GM12874 (cell line): ENCODE measurements at regions not wholly inside any gene's neighbourhood (a gene's known extent, or its start where the extent isn't known, plus 50 kb on each side); places are given as distances from the start of the nearest gene placed in this dataset.

Experiments used
- TF ChIP-seq, protein P1 (sequence below): IDR thresholded peaks from 2 replicates; pipeline ENCODE4 v1.5.1; 2011; ENCODE audit warnings: low read depth, mild to moderate bottlenecking, control low read depth, low read length, moderate library complexity; ENCODE audit not compliant: insufficient read depth

DNA sequence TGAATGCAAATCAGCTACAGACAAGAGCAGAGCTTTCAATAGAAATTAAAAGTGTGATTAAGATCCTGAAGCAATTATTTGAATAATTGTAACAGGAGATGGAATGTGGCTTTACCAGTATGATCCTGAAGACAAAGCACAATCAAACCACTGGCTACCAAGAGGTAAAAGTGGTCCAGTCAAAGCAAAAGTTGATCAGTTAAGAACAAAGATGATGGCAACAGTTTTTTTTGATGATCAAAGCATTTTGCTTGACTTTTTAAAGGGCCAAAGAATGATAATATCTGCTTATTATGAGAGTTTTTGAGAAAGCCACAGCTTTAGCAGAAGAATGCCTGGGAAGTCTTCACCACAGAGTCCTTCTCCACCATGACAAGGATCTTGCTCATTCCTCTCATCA is 409.2 kb downstream of the CSNK1G3 start:
- TF ChIP-seq, protein P1, sequence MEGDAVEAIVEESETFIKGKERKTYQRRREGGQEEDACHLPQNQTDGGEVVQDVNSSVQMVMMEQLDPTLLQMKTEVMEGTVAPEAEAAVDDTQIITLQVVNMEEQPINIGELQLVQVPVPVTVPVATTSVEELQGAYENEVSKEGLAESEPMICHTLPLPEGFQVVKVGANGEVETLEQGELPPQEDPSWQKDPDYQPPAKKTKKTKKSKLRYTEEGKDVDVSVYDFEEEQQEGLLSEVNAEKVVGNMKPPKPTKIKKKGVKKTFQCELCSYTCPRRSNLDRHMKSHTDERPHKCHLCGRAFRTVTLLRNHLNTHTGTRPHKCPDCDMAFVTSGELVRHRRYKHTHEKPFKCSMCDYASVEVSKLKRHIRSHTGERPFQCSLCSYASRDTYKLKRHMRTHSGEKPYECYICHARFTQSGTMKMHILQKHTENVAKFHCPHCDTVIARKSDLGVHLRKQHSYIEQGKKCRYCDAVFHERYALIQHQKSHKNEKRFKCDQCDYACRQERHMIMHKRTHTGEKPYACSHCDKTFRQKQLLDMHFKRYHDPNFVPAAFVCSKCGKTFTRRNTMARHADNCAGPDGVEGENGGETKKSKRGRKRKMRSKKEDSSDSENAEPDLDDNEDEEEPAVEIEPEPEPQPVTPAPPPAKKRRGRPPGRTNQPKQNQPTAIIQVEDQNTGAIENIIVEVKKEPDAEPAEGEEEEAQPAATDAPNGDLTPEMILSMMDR = no peak

DNA sequence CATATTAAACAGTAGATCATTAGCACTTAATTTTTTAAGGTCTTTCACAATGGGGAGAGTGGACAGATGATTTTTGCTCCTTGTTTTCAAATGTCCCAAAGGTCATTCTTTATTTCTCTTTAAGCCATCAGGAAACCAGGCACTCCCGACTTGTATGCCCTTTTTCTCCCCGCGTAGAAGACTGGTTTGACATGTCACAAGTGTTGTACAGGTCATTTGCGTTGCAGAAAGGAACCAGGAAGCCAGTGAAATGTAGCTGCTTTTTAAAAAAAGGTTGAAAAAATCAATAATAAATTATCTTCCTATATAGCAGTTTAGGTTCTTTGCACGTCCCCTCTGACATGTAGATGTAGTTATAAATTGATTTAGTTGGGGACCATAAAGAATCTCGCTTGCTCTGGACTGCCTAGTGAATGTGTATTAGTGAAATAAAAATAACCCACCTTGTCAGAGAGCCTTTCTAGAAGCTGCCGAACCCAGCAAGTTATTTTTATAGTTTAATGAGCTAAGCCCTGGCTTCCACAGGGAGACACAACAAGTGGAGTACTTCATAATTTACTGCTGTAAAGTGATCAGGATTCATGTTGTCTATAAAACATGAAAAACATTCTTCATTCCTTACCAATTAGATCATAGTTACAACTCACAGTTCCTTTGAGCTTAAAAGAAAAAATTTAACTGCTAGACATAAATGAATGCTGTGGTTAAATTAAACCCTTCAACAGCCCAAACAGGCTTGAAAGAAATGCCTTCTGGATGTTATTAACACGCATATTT is 404.6 kb downstream of the CSNK1G3 start:
- TF ChIP-seq, protein P1 = no peak

DNA sequence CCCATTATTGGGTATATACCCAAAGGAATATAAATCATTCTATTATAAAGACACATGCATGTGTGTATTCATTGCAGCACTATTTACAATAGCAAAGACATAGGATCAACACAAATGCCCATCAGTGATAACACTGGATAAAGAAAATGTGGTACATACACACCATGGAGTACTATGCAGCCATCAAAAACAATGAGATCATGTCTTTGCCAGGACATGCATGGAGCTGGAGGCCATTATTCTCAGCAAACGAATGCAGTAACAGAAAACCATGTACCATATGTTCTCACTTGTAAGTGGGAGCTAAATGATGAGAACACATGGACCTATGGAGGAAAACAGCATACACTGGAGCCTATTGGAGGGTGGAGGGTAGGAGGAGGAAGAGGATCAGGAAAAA is 402.4 kb downstream of the CSNK1G3 start:
- TF ChIP-seq, protein P1 = no peak

DNA sequence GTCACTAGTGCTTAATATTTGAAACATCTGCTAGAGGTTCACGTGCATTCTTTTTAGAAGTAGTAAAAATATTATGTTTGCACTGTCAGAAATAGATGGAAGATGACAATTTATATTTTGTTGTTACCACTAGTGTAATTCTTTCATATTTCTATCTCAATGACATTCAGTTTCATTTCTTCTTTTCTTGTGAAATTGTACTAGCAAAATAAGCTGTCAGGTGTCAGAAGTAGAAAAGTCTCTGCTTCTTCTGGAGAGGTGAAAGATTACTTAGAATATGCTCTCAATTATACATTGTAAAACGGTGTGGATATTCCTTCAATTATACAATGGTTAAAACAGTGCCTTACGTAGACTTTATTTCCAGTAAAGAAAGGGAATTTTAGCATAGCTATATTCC is 395.4 kb downstream of the CSNK1G3 start:
- TF ChIP-seq, protein P1 = no peak

DNA sequence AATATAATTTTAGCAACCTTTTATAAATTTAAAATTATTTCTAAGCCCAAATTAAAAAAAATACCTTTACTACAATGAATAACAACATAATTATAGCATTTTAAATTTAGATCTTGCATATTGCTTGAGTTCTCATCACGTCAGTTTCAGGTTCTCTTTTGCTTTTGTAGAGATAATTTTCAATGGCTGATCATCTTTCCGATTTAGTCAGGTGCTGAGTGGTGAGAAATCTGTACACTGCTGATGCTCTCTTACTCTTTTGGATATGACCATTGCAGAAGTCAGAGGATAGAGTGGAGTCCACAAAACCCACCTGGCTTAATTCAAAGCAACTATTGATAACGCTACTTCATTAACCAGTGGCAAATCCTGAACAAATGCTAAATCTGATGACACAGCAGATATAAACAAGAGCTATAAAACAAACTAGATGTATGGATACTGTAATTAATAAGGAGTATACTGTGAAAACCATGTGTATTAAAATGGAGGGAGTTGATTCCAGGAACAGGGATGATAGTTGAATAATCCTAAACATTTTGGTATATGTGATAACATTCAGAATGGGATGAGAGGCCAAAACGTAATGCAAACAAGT is 394.8 kb downstream of the CSNK1G3 start:
- TF ChIP-seq, protein P1 = no peak

DNA sequence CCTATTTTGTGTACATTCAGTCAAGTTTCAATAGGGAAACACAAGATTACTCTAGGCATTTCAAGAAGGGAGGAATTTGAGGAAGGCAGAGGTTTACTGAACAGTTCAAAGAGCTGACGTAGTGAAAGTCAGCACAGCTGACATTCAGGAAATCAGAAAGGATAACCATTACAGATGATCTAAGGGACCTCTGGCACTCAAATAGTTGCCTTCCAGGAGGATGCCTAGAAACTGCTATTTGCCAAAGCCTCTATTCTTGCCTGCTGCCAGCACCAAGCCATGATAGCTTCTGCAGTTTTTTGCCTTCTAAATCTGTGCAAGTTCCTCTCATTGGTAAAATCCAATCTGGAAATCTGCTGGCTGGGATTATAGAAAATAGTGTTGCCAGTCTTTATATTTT is 373.1 kb downstream of the CSNK1G3 start:
- TF ChIP-seq, protein P1 = no peak

DNA sequence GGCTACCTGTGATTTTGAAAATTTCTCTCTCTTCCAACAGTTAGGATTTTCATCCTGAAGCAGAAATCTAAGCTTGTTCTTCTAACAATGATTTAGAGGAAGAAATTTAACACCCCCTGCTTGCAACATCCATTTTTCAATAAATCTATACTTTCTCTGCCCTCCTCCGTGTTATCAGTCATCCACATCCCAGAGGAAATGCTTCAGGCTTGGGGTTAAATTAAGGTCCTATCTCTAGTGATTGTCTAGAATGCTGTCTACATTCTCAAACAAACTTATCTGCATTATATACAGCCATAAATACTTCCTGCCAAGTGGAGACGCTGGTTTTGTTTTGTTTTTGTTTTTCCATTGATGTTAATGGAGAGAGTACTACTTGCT is 371.0 kb downstream of the CSNK1G3 start:
- TF ChIP-seq, protein P1 = no peak
